HepG2 (cell line): ENCODE measurements at regions not wholly inside any gene's neighbourhood (a gene's known extent, or its start where the extent isn't known, plus 50 kb on each side); places are given as distances from the start of the nearest gene placed in this dataset.

Source experiments
- ATAC-seq: fragments of 200-7000 bp; cut with Tn5 transposase; 3 replicates; pipeline ENCODE4 v1.9.1; 2020; ENCODE audit warnings: mild to moderate bottlenecking, moderate library complexity
- BruUV-seq: library from RNA; stranded (reverse); fragments of 400-500 nt; replicated peaks from 2 replicates; lab custom pipeline; 2021; lab: Mats Ljungman, UMichigan
- CTCF ChIA-PET: fragments of 300-600 bp; formaldehyde crosslinking; extraction: SDS; loops from one replicate; lab custom pipeline; 2021; ENCODE audit warnings: low total read pairs, inconsistent platforms, low intra/inter-chr PET ratio; lab: Yijun Ruan, JAX
- POLR2A ChIA-PET: fragments of 350-600 bp; sonication (Branson Sonifier 250); formaldehyde crosslinking; loops from one replicate; lab custom pipeline; 2020; ENCODE audit warnings: antibody characterized with exemption, inconsistent platforms; lab: Yijun Ruan, JAX
- DNase-seq: peaks from one replicate; pipeline ENCODE4 v3.0.0-alpha.2; 2015; ENCODE audit warnings: low spot score
- FAIRE-seq: peaks from 3 replicates; lab custom pipeline; 2011; peaks lifted over from hg19 to GRCh38; lab: Jason Lieb, UNC
- H2AFZ ChIP-seq: one replicate; pipeline ENCODE4 v1.6.1; 2011; ENCODE audit warnings: low read length, inconsistent platforms
- H3K27ac ChIP-seq: fragments of 300-600 bp; 3 replicates; pipeline ENCODE4 v1.8.0; 2011; ENCODE audit warnings: mixed run types, mild to moderate bottlenecking, mixed read lengths, low read length, inconsistent platforms; ENCODE audit not compliant: insufficient read depth; ENCODE audit errors: extremely low read length
- H3K27me3 ChIP-seq, 2 experiments: fragments of 200-600 bp in 1 of 2; 2 replicates in 1 of 2; 3 replicates in 1 of 2; pipeline versions ENCODE4 v1.6.0 to v1.8.0; 2011; ENCODE audit warnings: low read length in 2 of 2, mild to moderate bottlenecking in 2 of 2, moderate library complexity in 2 of 2, inconsistent platforms in 1 of 2; ENCODE audit not compliant: insufficient read depth in 2 of 2, control insufficient read depth in 1 of 2
- H3K36me3 ChIP-seq, 2 experiments: fragments of 200-600 bp in 1 of 2; replicated peaks in 1 of 2; 2 replicates in 1 of 2; 3 replicates in 1 of 2; pipeline versions ENCODE4 v1.5.1 to v1.8.0; 2011; ENCODE audit warnings: low read length in 2 of 2, inconsistent platforms in 1 of 2; ENCODE audit not compliant: insufficient read depth in 2 of 2, control insufficient read depth in 1 of 2
- H3K4me1 ChIP-seq: 2 replicates; pipeline ENCODE4 v1.5.1; 2012; ENCODE audit warnings: low read length, inconsistent platforms; ENCODE audit not compliant: insufficient read depth
- H3K4me2 ChIP-seq: 2 replicates; pipeline ENCODE4 v1.6.0; 2011; ENCODE audit warnings: low read depth, low read length, inconsistent platforms
- H3K4me3 ChIP-seq, 3 experiments: fragments of 200-600 bp in 1 of 3; sonication (generic), shearing (Covaris generic) in 1 of 3; replicated peaks in 1 of 3; 2 replicates each; pipeline ENCODE4 v1.5.1; 2011 to 2016; ENCODE audit warnings: low read length in 3 of 3, inconsistent platforms in 2 of 3, low read depth in 2 of 3, mild to moderate bottlenecking in 2 of 3, control low read depth in 1 of 3, mixed read lengths in 1 of 3; ENCODE audit not compliant: insufficient read depth in 1 of 3
- H3K79me2 ChIP-seq: one replicate; pipeline ENCODE4 v1.6.1; 2011; ENCODE audit warnings: low read length, inconsistent platforms; ENCODE audit not compliant: insufficient read depth
- H3K9ac ChIP-seq: 2 replicates; pipeline ENCODE4 v1.6.0; 2011; ENCODE audit warnings: mild to moderate bottlenecking, low read depth, low read length, inconsistent platforms; ENCODE audit not compliant: insufficient read depth
- H3K9me3 ChIP-seq: 2 replicates; pipeline ENCODE4 v1.5.1; 2012; ENCODE audit warnings: mild to moderate bottlenecking, low read length
- H4K20me1 ChIP-seq: 2 replicates; pipeline ENCODE4 v1.6.0; 2011; ENCODE audit warnings: inconsistent platforms, mild to moderate bottlenecking, low read length, moderate library complexity; ENCODE audit not compliant: insufficient read depth
- ADNP ChIP-seq: sonication (generic); formaldehyde crosslinking; IDR thresholded peaks from 2 replicates; pipeline ENCODE4 v1.4.0; 2020; ENCODE audit warnings: missing genetic modification reagents
- CSRNP1 ChIP-seq: sonication (generic); formaldehyde crosslinking; IDR thresholded peaks from 2 replicates; pipeline ENCODE4 v1.8.1; 2023; ENCODE audit warnings: mild to moderate bottlenecking, missing genetic modification reagents
- HDAC1 ChIP-seq: sonication (generic); formaldehyde crosslinking; IDR thresholded peaks from 2 replicates; pipeline ENCODE4 v1.5.1; 2020; ENCODE audit warnings: mild to moderate bottlenecking, missing genetic modification reagents
- IKZF1 ChIP-seq: fragments of 450-650 bp; IDR thresholded peaks from 2 replicates; pipeline ENCODE4 v1.7.1; 2016
- KDM5A ChIP-seq: fragments of 200-600 bp; sonication (generic); IDR thresholded peaks from 2 replicates; pipeline ENCODE4 v1.7.0; 2018; ENCODE audit warnings: antibody characterized with exemption, mild to moderate bottlenecking, low read length, borderline replicate concordance
- PITX1 ChIP-seq: sonication (generic); formaldehyde crosslinking; IDR thresholded peaks from 2 replicates; pipeline ENCODE4 v1.5.1; 2020; ENCODE audit warnings: mild to moderate bottlenecking, missing genetic modification reagents
- SALL1 ChIP-seq: sonication (generic); formaldehyde crosslinking; IDR thresholded peaks from 2 replicates; pipeline ENCODE4 v1.8.0; 2022; ENCODE audit warnings: mild to moderate bottlenecking, missing genetic modification reagents
- TRIM22 ChIP-seq: fragments of 450-650 bp; IDR thresholded peaks from 2 replicates; pipeline ENCODE4 v1.6.1; 2017
- XRCC5 ChIP-seq: fragments of 200-400 bp; formaldehyde crosslinking; optimal IDR thresholded peaks from 2 replicates; pipeline ENCODE3; 2017; ENCODE audit warnings: mild to moderate bottlenecking, low read length
- ZBTB42 ChIP-seq: sonication (generic); formaldehyde crosslinking; IDR thresholded peaks from 2 replicates; pipeline ENCODE4 v1.5.0; 2020; ENCODE audit warnings: mild to moderate bottlenecking, missing genetic modification reagents
- ZNF580 ChIP-seq: IDR thresholded peaks from 2 replicates; pipeline ENCODE4 v1.6.1; 2016; ENCODE audit warnings: low read depth, borderline replicate concordance
- WGBS: methylation state at CpG from one replicate; pipeline ENCODE4 v1.1.6; 2017; ENCODE audit warnings: low lambda C conversion rate; 5-methylcytosine and 5-hydroxymethylcytosine counted together
- in situ Hi-C: cut with HindIII; loops from 2 replicates; pipeline ENCODE4 v1.10.0; 2017; ENCODE audit warnings: low pct_unique_long_range_greater_than_20kb; ENCODE audit not compliant: extremely low pct_ligation_motif_present
- intact Hi-C: fragments of 100-400 bp; cut with micrococcal nuclease; formaldehyde crosslinking; loops from one replicate; pipeline ENCODE4 v1.10.0; 2022; ENCODE audit not compliant: unreplicated experiment

GRCh38 chr12:111193496-111193895 lies 175.4 kb downstream of the PHETA1 start:
- H3K4me2 ChIP-seq: no peak overlapping the region
- H3K4me3 ChIP-seq: no peak overlapping the region
- H3K36me3 ChIP-seq: no peaks in the 10 kb centered on the region
- H3K9ac ChIP-seq: no peak overlapping the region
- H3K79me2 ChIP-seq: no peaks in the 10 kb centered on the region
- DNase-seq: no peak
- H3K9me3 ChIP-seq: no peaks in the 10 kb centered on the region
- no peak for ATAC-seq
- no peaks in the 10 kb centered on the region for H3K4me1 ChIP-seq
- 69% methylated on average over 6 of the region's 14 CpGs for WGBS
- no peak for FAIRE-seq
- H3K27me3 ChIP-seq: peaks cover 2 to 30% of the 10 kb centered on the region in 2 experiments; a peak in 4 of 5 replicates
- H4K20me1 ChIP-seq: no peaks in the 10 kb centered on the region
- ChIA-PET CTCF (no interaction called here), POLR2A (no interaction called here)
- TF ChIP-seq ZNF580 (CRISPR knock-in tag) (no peak), CSRNP1 (CRISPR knock-in tag) (no peak), TRIM22 (no peak), HDAC1 (CRISPR knock-in tag) (no peak)
- BruUV-seq: no TSS peak
- no peak overlapping the region for H3K27ac ChIP-seq
- in situ Hi-C loops: no loop called here
- intact Hi-C loops: no loop called here
- H2AFZ ChIP-seq: no peak overlapping the region

- H3K36me3 ChIP-seq: no peaks in the 10 kb centered on the region
- no peaks in the 10 kb centered on the region for H3K79me2 ChIP-seq
- ATAC-seq (no peak), DNase-seq (no peak), FAIRE-seq (no peak)
- H3K9ac ChIP-seq: no peak overlapping the region
- intact Hi-C loops (no loop called here), in situ Hi-C loops (no loop called here)
- no TSS peak for BruUV-seq
- WGBS: 22% methylated on average over 8 of the region's 8 CpGs
- no peaks in the 10 kb centered on the region for H3K9me3 ChIP-seq
- no peak overlapping the region for H2AFZ ChIP-seq
- ChIA-PET CTCF (no interaction called here), POLR2A (no interaction called here)
- no peaks in the 10 kb centered on the region for H3K4me1 ChIP-seq
- H4K20me1 ChIP-seq: no peaks in the 10 kb centered on the region
- H3K27me3 ChIP-seq: peaks cover 3 to 29% of the 10 kb centered on the region in 2 experiments; a peak in 4 of 5 replicates
- no peak overlapping the region for H3K4me2 ChIP-seq
- no peak overlapping the region for H3K27ac ChIP-seq
- H3K4me3 ChIP-seq: no peak overlapping the region
- TF ChIP-seq IKZF1 (no peak), KDM5A (no peak), ZBTB42 (CRISPR knock-in tag) (no peak), ADNP (CRISPR knock-in tag) (no peak), SALL1 (no peak), XRCC5 (no peak), PITX1 (CRISPR knock-in tag) (no peak)
Measured at GRCh38 chr12:111193067-111193466, 175.8 kb downstream of the PHETA1 start.
